ENCODE measurements at regions not wholly inside any gene's neighbourhood (a gene's known extent, or its start where the extent isn't known, plus 50 kb on each side); places are given as distances from the start of the nearest gene placed in this dataset.

GRCh38 chr5:106277540-106278096, 1393.1 kb downstream of the EFNA5 start:
- H3K9me3 ChIP-seq (ENCODE audit: control extremely low read depth in 1 of 3, control insufficient read depth in 2 of 3, insufficient read depth in 1 of 3, low read length in 2 of 3), result peaks cover 0 to 2% (median 0%) of the 10 kb centered on the region in 3 donors
- TF ChIP-seq EZH2 (IDR thresholded peaks at IDR 0.05; ENCODE audit: borderline replicate concordance, insufficient read depth, low read depth, low read length, poor library complexity, severe bottlenecking), result no peak
- TF ChIP-seq CTCF (IDR thresholded peaks at IDR 0.05), result no peak
- ChIA-PET POLR2A (no interaction called here), CTCF (no interaction called here)
- Mint-ChIP-seq H3K27me3 (no peaks in the 10 kb centered on the region), H3K4me3 (no peak overlapping the region), H3K9me3 (ENCODE audit: insufficient read depth) (peaks cover 2% of the 10 kb centered on the region), H3K27ac (no peak overlapping the region), H3K4me1 (no peaks in the 10 kb centered on the region)
- intact Hi-C loops (cut with micrococcal nuclease), result no loop called here
- no peak for DNase-seq
- no peaks in the 10 kb centered on the region for H3K36me3 ChIP-seq (replicated peaks in 1 of 2; ENCODE audit: control extremely low read depth in 1 of 2, control insufficient read depth in 1 of 2, extremely low read depth in 1 of 2, insufficient read depth in 2 of 2, low read length in 1 of 2)
- H4K20me1 ChIP-seq (ENCODE audit: control insufficient read depth, insufficient read depth, low read length, poor library complexity, severe bottlenecking), result no peaks in the 10 kb centered on the region
- no peak for ATAC-seq (ENCODE audit: low read depth)
- no peaks in the 10 kb centered on the region for H3K79me2 ChIP-seq (ENCODE audit: control insufficient read depth, insufficient read depth, low read length)
- no peaks in the 10 kb centered on the region for H3K4me1 ChIP-seq (ENCODE audit: control insufficient read depth in 2 of 2, insufficient read depth in 2 of 2, low read length in 2 of 2)
- H3K27ac ChIP-seq (ENCODE audit: low read length in 2 of 2), result no peak overlapping the region
- H3K9ac ChIP-seq (ENCODE audit: low read length), result no peak overlapping the region
- H3K4me3 ChIP-seq (ENCODE audit: control extremely low read depth in 1 of 5, extremely low read depth in 1 of 5, insufficient read depth in 1 of 5, low read depth in 2 of 5, low read length in 4 of 5), result no peak overlapping the region
- WGBS (ENCODE audit: insufficient coverage), result 80% methylated on average over 1 of the region's 3 CpGs
- H3K27me3 ChIP-seq (replicated peaks in 1 of 4; ENCODE audit: control extremely low read depth in 1 of 4, control insufficient read depth in 3 of 4, insufficient read depth in 4 of 4, low read length in 3 of 4), result no peaks in the 10 kb centered on the region
- no peak overlapping the region for H2AFZ ChIP-seq (ENCODE audit: insufficient read depth, low read depth, low read length, poor library complexity, severe bottlenecking)
- no peak overlapping the region for H3K4me2 ChIP-seq (replicated peaks; ENCODE audit: low read depth, low read length, poor library complexity, severe bottlenecking)

GRCh38 chr5:106269252-106269843, 1401.4 kb downstream of the EFNA5 start:
- no peak overlapping the region for H3K4me3 Mint-ChIP-seq
- Histone ChIP-seq H4K20me1 (ENCODE audit: control insufficient read depth, insufficient read depth, low read length, poor library complexity, severe bottlenecking) (no peaks in the 10 kb centered on the region), H3K4me1 (ENCODE audit: control insufficient read depth in 2 of 2, insufficient read depth in 2 of 2, low read length in 2 of 2) (no peaks in the 10 kb centered on the region), H3K9ac (ENCODE audit: low read length) (no peak overlapping the region), H3K9me3 (ENCODE audit: control extremely low read depth in 1 of 3, control insufficient read depth in 2 of 3, insufficient read depth in 1 of 3, low read length in 2 of 3) (peaks cover 0 to 3% (median 0%) of the 10 kb centered on the region in 3 donors), H3K4me2 (replicated peaks; ENCODE audit: low read depth, low read length, poor library complexity, severe bottlenecking) (no peak overlapping the region), H3K27me3 (replicated peaks in 1 of 4; ENCODE audit: control extremely low read depth in 1 of 4, control insufficient read depth in 3 of 4, insufficient read depth in 4 of 4, low read length in 3 of 4) (no peaks in the 10 kb centered on the region), H2AFZ (ENCODE audit: insufficient read depth, low read depth, low read length, poor library complexity, severe bottlenecking) (no peak overlapping the region), H3K36me3 (replicated peaks in 1 of 2; ENCODE audit: control extremely low read depth in 1 of 2, control insufficient read depth in 1 of 2, extremely low read depth in 1 of 2, insufficient read depth in 2 of 2, low read length in 1 of 2) (no peaks in the 10 kb centered on the region), H3K4me3 (ENCODE audit: control extremely low read depth in 1 of 5, extremely low read depth in 1 of 5, insufficient read depth in 1 of 5, low read depth in 2 of 5, low read length in 4 of 5) (no peak overlapping the region), H3K79me2 (ENCODE audit: control insufficient read depth, insufficient read depth, low read length) (no peaks in the 10 kb centered on the region), H3K27ac (ENCODE audit: low read length in 2 of 2) (no peak overlapping the region)
- no peak for TF ChIP-seq CTCF (IDR thresholded peaks at IDR 0.05)
- no peak for TF ChIP-seq EZH2 (IDR thresholded peaks at IDR 0.05; ENCODE audit: borderline replicate concordance, insufficient read depth, low read depth, low read length, poor library complexity, severe bottlenecking)
- intact Hi-C loops (cut with micrococcal nuclease), result no loop called here
- ChIA-PET CTCF (no interaction called here), POLR2A (no interaction called here)
- ATAC-seq (ENCODE audit: low read depth) (no peak), DNase-seq (no peak)
- no peaks in the 10 kb centered on the region for H3K27me3 Mint-ChIP-seq
- WGBS (ENCODE audit: insufficient coverage), result no CpG with 5 or more reads among the region's 2 CpGs
- no peaks in the 10 kb centered on the region for H3K4me1 Mint-ChIP-seq
- no peak overlapping the region for H3K27ac Mint-ChIP-seq
- H3K9me3 Mint-ChIP-seq (ENCODE audit: insufficient read depth), result peaks cover 4% of the 10 kb centered on the region
